Activated CD4-positive, alpha-beta T cell treated with anti-CD3 and anti-CD28 coated beads, Interleukin-2, Interleukin-6, amounts not matched to agents 100 ng/mL and 50 ng/mL, durations not matched to agents 16 hours and 8 hours (primary cell): ENCODE measurements at regions not wholly inside any gene's neighbourhood (a gene's known extent, or its start where the extent isn't known, plus 50 kb on each side); places are given as distances from the start of the nearest gene placed in this dataset.
A peak's percentile ranks its signal among the peaks of the same experiment; 100 is the strongest.

ENCODE experiments used
- DNase-seq: peaks from one replicate; pipeline ENCODE4 v3.0.0-alpha.2; 2020

GRCh38 chr17:71914042-71914441 lies 206.8 kb upstream of the SOX9 start:
- no peak for DNase-seq

- DNase-seq: no peak
These were observed 206.0 kb upstream of the SOX9 start for GRCh38 chr17:71914812-71915211.

GRCh38 chr17:71917715-71918114 lies 203.1 kb upstream of the SOX9 start:
- DNase-seq: no peak

DNA sequence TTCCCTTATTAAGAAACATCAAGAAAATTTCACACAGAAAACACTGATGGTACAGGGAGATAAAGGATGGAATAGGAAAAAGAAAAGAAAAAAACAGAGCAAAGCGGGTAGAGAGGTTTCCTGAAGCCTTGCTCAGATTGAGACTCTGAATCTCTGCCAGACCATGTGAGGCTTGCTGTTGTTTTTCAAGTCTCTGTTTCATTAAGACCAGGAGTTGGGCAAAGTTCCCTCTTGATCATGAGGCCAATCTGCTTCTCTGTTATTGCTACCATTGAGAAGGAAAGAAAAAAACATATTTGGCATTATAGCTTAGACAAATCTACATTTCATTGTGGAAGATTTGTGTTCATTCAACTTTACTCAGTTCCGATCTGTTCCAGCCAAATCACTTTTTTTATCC lies 201.6 kb upstream of the SOX9 start:
- DNase-seq: no peak

GRCh38 chr17:71919896-71920295 lies 200.9 kb upstream of the SOX9 start:
- no peak for DNase-seq

- DNase-seq: peak; percentile 40
These were observed 199.0 kb upstream of the SOX9 start for GRCh38 chr17:71921796-71922195.

DNA sequence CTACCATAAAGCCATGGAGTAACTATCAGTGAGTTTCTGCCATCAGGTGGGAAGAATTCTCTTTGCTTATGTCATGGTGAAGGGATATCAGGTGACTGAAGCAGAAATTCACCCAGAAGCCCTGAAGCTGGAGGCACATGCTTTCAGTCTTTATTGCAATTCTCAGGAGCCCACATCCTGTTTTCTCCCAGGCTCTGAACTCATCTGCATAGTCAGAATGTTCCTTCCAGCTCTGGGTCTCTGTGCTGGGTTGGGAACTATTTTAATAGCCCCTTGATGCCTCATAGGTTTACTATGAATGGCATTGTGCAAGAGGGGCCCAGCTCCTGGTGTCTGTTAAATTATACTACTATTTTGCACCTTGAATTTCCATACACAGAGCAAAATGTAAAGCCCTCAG lies 198.4 kb upstream of the SOX9 start:
- peak; percentile 12 for DNase-seq

GRCh38 chr17:71926746-71927398 lies 193.9 kb upstream of the SOX9 start:
- no peak for DNase-seq

GRCh38 chr17:71933306-71933705 lies 187.5 kb upstream of the SOX9 start:
- DNase-seq: no peak

DNA sequence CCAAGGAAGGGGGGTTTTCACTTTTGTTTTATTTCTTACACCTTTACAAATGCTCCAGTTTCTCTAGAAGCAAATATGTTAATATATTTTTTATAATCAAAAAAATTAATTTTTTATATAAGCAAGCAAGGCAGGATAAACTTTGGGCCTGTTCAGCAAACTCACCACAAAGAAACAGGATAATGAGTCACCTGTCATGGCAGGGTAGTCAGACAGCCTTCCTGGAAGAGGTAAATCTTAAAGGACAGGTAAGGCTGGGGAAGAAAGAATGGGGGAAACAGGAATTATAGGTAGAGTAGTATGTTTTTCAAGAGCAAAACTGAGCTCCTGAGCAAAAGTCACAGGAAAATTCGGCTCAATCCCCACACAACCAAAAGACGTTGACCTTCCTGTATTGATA lies 186.3 kb upstream of the SOX9 start:
- DNase-seq: no peak

- no peak for DNase-seq
These were observed 185.5 kb upstream of the SOX9 start for GRCh38 chr17:71935341-71935740.

DNA sequence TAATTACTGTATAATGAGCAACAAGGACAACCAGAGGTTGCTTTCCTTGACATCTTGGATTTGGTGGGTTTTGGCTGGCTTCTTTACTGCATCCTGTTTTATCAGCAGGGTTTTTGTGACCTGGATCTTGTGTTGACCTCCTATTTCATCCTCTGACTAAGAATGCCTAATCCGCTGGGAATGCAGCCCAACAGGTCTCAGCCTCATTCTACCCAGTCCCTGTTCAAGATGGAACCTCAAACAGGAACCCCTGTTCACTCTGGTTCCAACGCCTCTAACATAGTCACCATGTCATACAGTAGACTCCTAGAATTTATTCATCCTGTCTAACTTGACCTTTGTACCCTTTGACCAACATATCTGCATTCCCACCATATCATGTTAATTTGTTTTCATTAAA lies 183.8 kb upstream of the SOX9 start:
- DNase-seq: no peak

- no peak for DNase-seq
These were observed 182.9 kb upstream of the SOX9 start for GRCh38 chr17:71937914-71938313.

GRCh38 chr17:71938340-71939010 lies 182.3 kb upstream of the SOX9 start:
- DNase-seq: no peak

- DNase-seq: no peak
These were observed 178.9 kb upstream of the SOX9 start for GRCh38 chr17:71941920-71942319.

- DNase-seq: no peak
These were observed 178.2 kb upstream of the SOX9 start for GRCh38 chr17:71942626-71943025.

DNA sequence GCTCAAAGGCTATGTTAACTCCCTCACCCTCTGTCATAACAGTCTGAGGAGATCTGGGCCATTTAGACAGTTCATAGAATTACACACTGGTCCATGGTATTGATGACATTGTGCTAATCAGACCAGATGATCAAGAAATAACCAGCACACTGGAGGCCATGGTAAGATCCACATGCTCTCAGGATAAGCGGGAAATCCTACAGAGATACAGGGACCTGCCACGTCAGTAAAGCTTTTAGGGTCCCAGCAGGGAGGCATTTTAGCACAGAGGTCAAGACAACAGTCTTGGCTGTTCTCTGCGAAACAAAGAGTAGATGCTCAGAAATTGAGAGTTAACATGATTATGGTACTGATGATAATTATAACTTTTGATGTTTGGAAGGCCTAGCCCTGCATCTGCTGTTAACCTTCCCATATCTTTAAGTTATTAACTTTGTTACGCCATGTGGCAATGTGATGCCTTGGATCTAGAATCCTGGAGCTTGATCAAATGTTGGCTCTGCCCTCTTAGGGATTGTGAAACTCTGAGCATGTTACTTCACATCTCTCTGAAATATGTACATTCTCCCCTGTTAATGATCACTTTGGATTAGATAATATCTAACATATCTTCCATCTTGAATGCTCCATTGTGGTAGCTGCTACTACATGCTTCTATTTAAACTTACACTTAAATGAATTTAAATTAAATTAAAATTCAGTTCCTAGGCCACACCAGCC lies 172.0 kb upstream of the SOX9 start:
- no peak for DNase-seq

DNA sequence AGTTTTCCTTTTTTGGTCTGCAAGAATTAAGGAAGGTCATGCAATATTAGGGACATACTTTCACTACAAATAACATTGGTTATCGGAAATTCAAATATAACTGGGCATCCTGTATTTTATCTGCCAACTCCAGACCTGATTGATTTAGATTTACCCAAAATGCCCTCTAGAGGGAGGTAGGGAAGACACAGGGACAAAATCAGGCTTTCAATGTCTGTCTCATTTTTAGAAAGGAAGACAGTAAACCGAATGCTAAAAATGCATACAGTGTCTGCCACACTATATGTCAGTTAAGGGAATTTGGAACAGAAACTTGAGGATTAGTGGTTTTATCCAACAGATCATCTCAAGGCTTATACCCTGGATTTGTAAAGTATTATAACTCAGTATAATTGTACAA lies 161.7 kb upstream of the SOX9 start:
- no peak for DNase-seq

DNA sequence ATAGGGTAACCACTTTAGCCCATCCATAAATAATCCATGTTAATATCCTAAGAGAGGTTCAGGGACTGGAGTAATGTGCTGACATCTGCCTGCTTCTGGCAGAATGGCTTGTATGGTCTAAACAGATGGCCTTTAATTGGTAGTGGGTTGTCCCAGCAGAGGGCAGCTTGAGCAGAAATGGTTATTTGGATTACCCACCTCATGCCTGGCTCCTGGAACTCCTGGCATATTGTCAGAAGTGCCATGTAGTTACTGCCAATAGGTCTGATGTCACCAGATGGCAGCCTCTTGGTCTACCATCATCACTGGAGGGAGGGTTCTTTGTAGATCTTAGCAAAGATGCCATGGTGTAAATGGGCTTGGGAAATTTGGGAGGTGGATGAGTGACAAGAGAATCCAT lies 157.5 kb upstream of the SOX9 start:
- no peak for DNase-seq

- DNase-seq: no peak
These were observed 157.0 kb upstream of the SOX9 start for GRCh38 chr17:71963791-71964190.

DNA sequence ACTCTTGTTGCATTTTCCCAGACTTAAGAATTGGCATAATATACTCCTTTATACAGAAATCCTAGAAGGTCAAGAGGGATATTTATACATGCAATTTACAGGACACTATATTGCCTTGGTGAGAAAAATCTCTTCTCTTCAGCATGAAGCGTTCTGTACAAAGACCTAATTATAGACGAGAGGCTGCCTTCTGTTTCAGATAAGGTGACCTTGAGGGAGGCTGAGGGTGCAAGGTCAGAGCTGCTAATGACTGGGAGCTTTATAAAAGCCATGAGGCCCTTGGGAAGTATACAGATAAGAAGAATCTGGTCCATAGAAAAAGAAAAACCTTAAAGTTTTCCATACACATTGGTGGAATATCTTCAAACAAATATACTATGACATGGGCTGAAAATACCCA lies 156.3 kb upstream of the SOX9 start:
- DNase-seq: no peak

- no peak for DNase-seq
These were observed 154.8 kb upstream of the SOX9 start for GRCh38 chr17:71966055-71966454.

GRCh38 chr17:71966459-71967313 lies 154.1 kb upstream of the SOX9 start:
- no peak for DNase-seq
